Osteoblast (primary cell): ENCODE measurements at regions not wholly inside any gene's neighbourhood (a gene's known extent, or its start where the extent isn't known, plus 50 kb on each side); places are given as distances from the start of the nearest gene placed in this dataset.

Experiments used
- DNase-seq: peaks from one replicate; pipeline ENCODE4 v3.0.0; 2011; ENCODE audit warnings: low spot score, mixed read lengths; ENCODE audit not compliant: insufficient read length; ENCODE audit errors: missing footprints
- H2AFZ ChIP-seq: 2 replicates; pipeline ENCODE4 v1.6.0; 2011; ENCODE audit warnings: mild to moderate bottlenecking, low read length
- H3K27ac ChIP-seq: 2 replicates; pipeline ENCODE4 v1.5.1; 2011; ENCODE audit warnings: mild to moderate bottlenecking, low read depth, low read length, moderate library complexity
- H3K27me3 ChIP-seq: 2 replicates; pipeline ENCODE4 v1.6.0; 2012; ENCODE audit warnings: mild to moderate bottlenecking, control low read depth, inconsistent platforms, low read length, moderate library complexity; ENCODE audit not compliant: insufficient read depth
- H3K36me3 ChIP-seq: 2 replicates; pipeline ENCODE4 v1.5.1; 2011; ENCODE audit warnings: mild to moderate bottlenecking, low read length, control low read depth, moderate library complexity; ENCODE audit not compliant: insufficient read depth
- H3K4me1 ChIP-seq: 2 replicates; pipeline ENCODE4 v1.5.1; 2011; ENCODE audit warnings: mild to moderate bottlenecking, low read length, control low read depth, moderate library complexity; ENCODE audit not compliant: insufficient read depth
- H3K4me2 ChIP-seq: 2 replicates; pipeline ENCODE4 v1.6.0; 2011; ENCODE audit warnings: mild to moderate bottlenecking, low read length; ENCODE audit not compliant: insufficient read depth
- H3K4me3 ChIP-seq: fragments of 200-600 bp; sonication (generic); 3 replicates; pipeline ENCODE4 v1.5.1; 2012; ENCODE audit warnings: mild to moderate bottlenecking, low read length, inconsistent platforms; ENCODE audit not compliant: insufficient read depth
- H3K79me2 ChIP-seq: 2 replicates; pipeline ENCODE4 v1.6.0; 2012; ENCODE audit warnings: mild to moderate bottlenecking, low read length, control low read depth, inconsistent platforms; ENCODE audit not compliant: insufficient read depth
- H3K9me3 ChIP-seq: 2 replicates; pipeline ENCODE4 v1.5.1; 2011; ENCODE audit warnings: low read depth, low read length, control low read depth
- H4K20me1 ChIP-seq: 2 replicates; pipeline ENCODE4 v1.6.0; 2012; ENCODE audit warnings: mild to moderate bottlenecking, low read length, control low read depth; ENCODE audit not compliant: insufficient read depth
- CTCF ChIP-seq: IDR thresholded peaks from 2 replicates; pipeline ENCODE4 v1.5.1; 2011; ENCODE audit warnings: mild to moderate bottlenecking, low read depth, low read length, moderate library complexity; ENCODE audit errors: extremely low read depth

- no peak for DNase-seq
- Histone ChIP-seq H3K79me2 (no peaks in the 10 kb centered on the region), H3K4me1 (peaks cover 4% of the 10 kb centered on the region), H2AFZ (no peak overlapping the region), H3K9me3 (peaks cover 3% of the 10 kb centered on the region), H3K4me3 (no peak overlapping the region), H3K36me3 (no peaks in the 10 kb centered on the region), H3K27me3 (peaks cover 11% of the 10 kb centered on the region), H3K4me2 (no peak overlapping the region), H4K20me1 (no peaks in the 10 kb centered on the region), H3K27ac (no peak overlapping the region)
- no peak for TF ChIP-seq CTCF
Measured at GRCh38 chr2:238785528-238785860, 62.4 kb upstream of the TWIST2 start.

DNA sequence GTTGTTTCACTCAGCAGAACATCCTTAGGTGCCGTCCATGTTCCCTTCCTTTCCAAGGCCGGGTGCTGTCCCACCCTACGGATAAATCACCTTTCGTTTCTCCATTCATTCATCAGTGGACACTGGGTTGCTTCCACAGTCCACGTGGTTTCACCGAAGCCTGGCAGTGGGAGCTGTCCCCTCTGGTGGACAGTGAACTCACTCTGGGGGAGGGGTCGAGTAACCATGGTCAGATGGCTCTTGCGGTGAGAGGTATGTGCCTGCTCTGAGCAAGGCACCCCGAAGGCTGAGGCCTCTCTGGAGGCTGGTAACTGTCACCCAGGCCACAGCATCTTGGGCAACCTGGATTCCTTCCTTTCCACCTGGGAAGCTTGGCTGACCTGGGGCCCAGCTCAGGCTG lies 61.5 kb upstream of the TWIST2 start:
- H3K27ac ChIP-seq, result no peak overlapping the region
- H3K4me2 ChIP-seq, result no peak overlapping the region
- no peak for TF ChIP-seq CTCF
- no peak overlapping the region for H2AFZ ChIP-seq
- peaks cover 4% of the 10 kb centered on the region for H3K4me1 ChIP-seq
- peaks cover 20% of the 10 kb centered on the region for H3K27me3 ChIP-seq
- no peaks in the 10 kb centered on the region for H3K79me2 ChIP-seq
- H3K36me3 ChIP-seq, result no peaks in the 10 kb centered on the region
- H4K20me1 ChIP-seq, result no peaks in the 10 kb centered on the region
- DNase-seq, result no peak
- no peak overlapping the region for H3K4me3 ChIP-seq
- H3K9me3 ChIP-seq, result peaks cover under 1% of the 10 kb centered on the region

DNA sequence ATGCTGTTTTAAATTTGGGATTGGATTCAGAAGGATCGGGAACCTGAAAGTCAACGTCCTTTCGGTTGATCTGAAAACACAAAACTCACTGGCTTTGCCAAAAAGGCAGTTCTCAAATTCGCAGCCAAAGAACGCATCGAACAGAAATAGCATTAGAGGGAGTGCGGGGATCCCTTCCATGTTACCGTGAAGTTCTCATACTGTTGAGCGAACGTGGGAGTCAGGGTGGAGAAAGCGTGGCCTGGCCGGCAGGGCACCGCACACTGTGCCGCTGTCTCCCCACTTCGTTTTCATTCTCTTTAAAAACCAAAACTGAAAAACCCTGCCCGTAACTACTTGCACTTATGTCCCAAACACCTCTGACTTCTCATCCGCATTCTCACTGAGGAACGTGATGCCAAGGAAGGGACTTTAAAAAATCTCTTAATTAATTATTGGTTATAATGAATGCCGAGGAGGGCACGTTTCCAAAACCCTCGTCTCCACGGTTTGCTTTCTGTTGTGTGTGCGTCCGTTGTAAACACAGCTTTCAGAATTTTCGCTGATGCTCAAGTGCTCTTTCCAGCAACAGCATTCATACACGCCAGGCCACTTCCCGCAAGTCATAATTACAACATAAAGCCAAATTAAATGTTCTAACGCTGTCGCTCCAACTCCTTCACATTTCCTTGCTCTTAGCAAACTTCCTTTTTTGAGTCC lies 60.9 kb upstream of the TWIST2 start:
- no peak overlapping the region for H3K4me2 ChIP-seq
- no peaks in the 10 kb centered on the region for H3K79me2 ChIP-seq
- no peaks in the 10 kb centered on the region for H4K20me1 ChIP-seq
- H3K4me3 ChIP-seq, result no peak overlapping the region
- no peak for TF ChIP-seq CTCF
- DNase-seq, result no peak
- no peaks in the 10 kb centered on the region for H3K36me3 ChIP-seq
- H2AFZ ChIP-seq, result no peak overlapping the region
- peaks cover 21% of the 10 kb centered on the region for H3K27me3 ChIP-seq
- H3K9me3 ChIP-seq, result no peaks in the 10 kb centered on the region
- no peak overlapping the region for H3K27ac ChIP-seq
- peaks cover 4% of the 10 kb centered on the region for H3K4me1 ChIP-seq

- Histone ChIP-seq H3K79me2 (no peaks in the 10 kb centered on the region), H3K36me3 (no peaks in the 10 kb centered on the region), H3K27ac (no peak overlapping the region), H4K20me1 (no peaks in the 10 kb centered on the region), H3K27me3 (peaks cover 26% of the 10 kb centered on the region), H3K4me3 (no peak overlapping the region), H3K4me2 (no peak overlapping the region), H3K9me3 (no peaks in the 10 kb centered on the region), H2AFZ (no peak overlapping the region), H3K4me1 (peaks cover 4% of the 10 kb centered on the region)
- no peak for TF ChIP-seq CTCF
- DNase-seq, result no peak
Measured at GRCh38 chr2:238787501-238787900, 60.4 kb upstream of the TWIST2 start.
